Endothelial cell of umbilical vein (primary cell): ENCODE measurements at regions not wholly inside any gene's neighbourhood (a gene's known extent, or its start where the extent isn't known, plus 50 kb on each side); places are given as distances from the start of the nearest gene placed in this dataset.

Experiments
- BruUV-seq: library from RNA; stranded (reverse); fragments of 400-500 nt; replicated peaks from 2 replicates; lab custom pipeline; 2021; lab: Mats Ljungman, UMichigan
- CTCF ChIA-PET: fragments of 300-600, 350-600 bp; sonication (Branson Sonifier 250); formaldehyde crosslinking; loops from one replicate; lab custom pipeline; 2021; ENCODE audit warnings: antibody characterized with exemption, inconsistent platforms; lab: Charles Lee
- POLR2A ChIA-PET: fragments of 300-600, 350-600 bp; sonication (Branson Sonifier 250); formaldehyde crosslinking; loops from one replicate; lab custom pipeline; 2021; ENCODE audit warnings: antibody characterized with exemption, inconsistent platforms; lab: Charles Lee
- DNase-seq: peaks from one replicate; pipeline ENCODE4 v3.0.0-alpha.2; 2011; ENCODE audit warnings: low read depth, low spot score
- FAIRE-seq: peaks from 2 replicates; lab custom pipeline; 2011; peaks lifted over from hg19 to GRCh38; lab: Jason Lieb, UNC
- H2AFZ ChIP-seq: 2 replicates; pipeline ENCODE4 v1.6.0; 2012; ENCODE audit warnings: low read depth, low read length, control low read depth, inconsistent platforms
- H3K27ac ChIP-seq: 2 replicates; pipeline ENCODE4 v1.5.1; 2011; ENCODE audit warnings: low read depth, mild to moderate bottlenecking, control low read depth, low read length, moderate library complexity; ENCODE audit not compliant: insufficient read depth
- H3K27me3 ChIP-seq, 2 experiments: 2 replicates each; pipeline versions ENCODE4 v1.6.0 to v1.6.1; 2011; ENCODE audit warnings: low read length in 2 of 2, mixed read lengths in 1 of 2; ENCODE audit not compliant: control insufficient read depth in 2 of 2, insufficient read depth in 2 of 2
- H3K36me3 ChIP-seq, 2 experiments: 2 replicates in 1 of 2; 3 replicates in 1 of 2; pipeline ENCODE4 v1.5.1; 2011; ENCODE audit warnings: low read length in 2 of 2, mild to moderate bottlenecking in 1 of 2, moderate library complexity in 1 of 2; ENCODE audit not compliant: control insufficient read depth in 2 of 2, insufficient read depth in 2 of 2; ENCODE audit errors: extremely low read depth in 1 of 2
- H3K4me1 ChIP-seq: 3 replicates; pipeline ENCODE4 v1.5.1; 2011; ENCODE audit warnings: mild to moderate bottlenecking, low read length; ENCODE audit not compliant: control insufficient read depth, insufficient read depth; ENCODE audit errors: extremely low read depth
- H3K4me2 ChIP-seq: 2 replicates; pipeline ENCODE4 v1.6.1; 2011; ENCODE audit warnings: low read length, control low read depth, mixed read lengths; ENCODE audit not compliant: insufficient read depth
- H3K4me3 ChIP-seq, 3 experiments: fragments of 200-600 bp in 1 of 3; sonication (generic), shearing (Covaris generic) in 1 of 3; replicated peaks in 1 of 3; 2 replicates each; pipeline ENCODE4 v1.5.1; 2011 to 2016; ENCODE audit warnings: control low read depth in 3 of 3, low read length in 3 of 3, mild to moderate bottlenecking in 2 of 3, inconsistent platforms in 1 of 3, low read depth in 1 of 3, moderate library complexity in 1 of 3; ENCODE audit not compliant: insufficient read depth in 1 of 3
- H3K79me2 ChIP-seq: 2 replicates; pipeline ENCODE4 v1.6.0; 2012; ENCODE audit warnings: low read length, inconsistent platforms; ENCODE audit not compliant: control insufficient read depth, insufficient read depth
- H3K9ac ChIP-seq: replicated peaks from 2 replicates; pipeline ENCODE3; 2011; ENCODE audit warnings: low read length, control low read depth; ENCODE audit not compliant: insufficient read depth; ENCODE audit errors: extremely low read depth
- H3K9me1 ChIP-seq: replicated peaks from 3 replicates; pipeline ENCODE4 v1.6.0; 2011; ENCODE audit warnings: mild to moderate bottlenecking, low read length; ENCODE audit not compliant: control insufficient read depth, insufficient read depth; ENCODE audit errors: extremely low read depth
- H3K9me3 ChIP-seq: replicated peaks from 2 replicates; pipeline ENCODE4 v1.5.1; 2012; ENCODE audit warnings: low read length, inconsistent platforms; ENCODE audit not compliant: control insufficient read depth, insufficient read depth
- H4K20me1 ChIP-seq: replicated peaks from 2 replicates; pipeline ENCODE3; 2011; ENCODE audit warnings: mild to moderate bottlenecking, low read length; ENCODE audit not compliant: control insufficient read depth, insufficient read depth; ENCODE audit errors: extremely low read depth
- CTCF ChIP-seq, 2 donors: IDR thresholded peaks; 1 replicate in 1 of 2; 2 replicates in 1 of 2; pipeline ENCODE4 v1.5.1; 2011; ENCODE audit warnings: low read length in 2 of 2, mild to moderate bottlenecking in 2 of 2, moderate library complexity in 2 of 2, control low read depth in 1 of 2, inconsistent platforms in 1 of 2, low read depth in 1 of 2; ENCODE audit not compliant: insufficient read depth in 1 of 2; ENCODE audit errors: extremely low read depth in 1 of 2
- EZH2 ChIP-seq: IDR thresholded peaks from 2 replicates; pipeline ENCODE4 v1.6.1; 2012; ENCODE audit warnings: borderline replicate concordance, low read depth, mild to moderate bottlenecking, moderate library complexity, low read length, inconsistent platforms; ENCODE audit not compliant: severe bottlenecking
- FOS ChIP-seq: IDR thresholded peaks from 2 replicates; pipeline ENCODE4 v1.6.1; 2011; ENCODE audit warnings: mild to moderate bottlenecking, low read length, moderate library complexity, borderline replicate concordance; ENCODE audit not compliant: insufficient read depth
- GATA2 ChIP-seq: IDR thresholded peaks from 2 replicates; pipeline ENCODE4 v1.7.0; 2011; ENCODE audit warnings: low read depth, mild to moderate bottlenecking, moderate library complexity, mixed read lengths, low read length; ENCODE audit not compliant: insufficient read length, insufficient read depth
- JUN ChIP-seq: IDR thresholded peaks from 2 replicates; pipeline ENCODE4 v1.6.1; 2011; ENCODE audit warnings: borderline replicate concordance, low read depth; ENCODE audit not compliant: insufficient read length, insufficient read depth
- MAX ChIP-seq: IDR thresholded peaks from 2 replicates; pipeline ENCODE4 v1.6.1; 2011; ENCODE audit not compliant: insufficient read depth, insufficient read length
- POLR2A ChIP-seq: IDR thresholded peaks from 2 replicates; pipeline ENCODE4 v1.6.1; 2012; ENCODE audit warnings: low read depth, mild to moderate bottlenecking, control low read depth, low read length
- POLR2AphosphoS5 ChIP-seq: IDR thresholded peaks from 2 replicates; pipeline ENCODE4 v1.6.1; 2012; ENCODE audit warnings: low read depth, mild to moderate bottlenecking, control low read depth, low read length, moderate library complexity; ENCODE audit not compliant: insufficient read depth
- dilution Hi-C: fragments of 300-500 bp; cut with MboI; formaldehyde crosslinking; loops from one replicate; pipeline ENCODE4 v1.15.0; 2019; ENCODE audit warnings: low sequenced_read_pairs; ENCODE audit not compliant: extremely low pct_ligation_motif_present
- intact Hi-C: fragments of 100-400 bp; cut with micrococcal nuclease; formaldehyde crosslinking; loops from one replicate; pipeline ENCODE4 v1.10.0; 2022

DNA sequence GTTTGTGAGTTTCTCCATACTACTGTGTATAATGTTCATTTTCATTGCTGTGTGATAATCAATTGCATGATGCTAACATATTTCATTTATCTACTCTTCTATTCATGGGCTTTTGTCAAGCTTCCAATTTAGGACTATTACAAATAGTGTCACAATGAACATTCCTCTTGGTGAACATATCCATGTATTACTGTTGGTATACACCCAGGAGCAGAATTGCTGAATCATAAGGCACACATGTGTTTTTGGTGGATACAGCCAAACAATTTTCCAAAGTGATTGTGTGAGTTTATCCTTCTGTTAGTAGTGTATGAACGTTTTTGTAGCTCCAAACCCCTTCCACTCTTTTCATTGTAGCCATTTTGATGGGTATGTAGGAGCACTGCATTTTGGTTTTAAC is 101.6 kb upstream of the COPS8 start:
- no peaks in the 10 kb centered on the region for H3K36me3 ChIP-seq
- no peak overlapping the region for H3K4me2 ChIP-seq
- H3K27ac ChIP-seq: no peak overlapping the region
- H3K4me3 ChIP-seq: no peak overlapping the region
- H3K9me3 ChIP-seq: no peaks in the 10 kb centered on the region
- no peak overlapping the region for H2AFZ ChIP-seq
- FAIRE-seq (no peak), DNase-seq (no peak)
- ChIA-PET POLR2A (no interaction called here), CTCF (no interaction called here)
- no peaks in the 10 kb centered on the region for H3K9me1 ChIP-seq
- intact Hi-C loops (no loop called here), dilution Hi-C loops (no loop called here)
- TF ChIP-seq MAX: no peak
- TF ChIP-seq CTCF (IDR thresholded peaks at IDR 0.05; ENCODE audit: extremely low read depth in 1 of 2, insufficient read depth in 1 of 2, low read depth in 1 of 2, low read length in 2 of 2): no peak
- no peak for TF ChIP-seq POLR2AphosphoS5
- no peak for TF ChIP-seq EZH2
- TF ChIP-seq GATA2: no peak
- no peak for TF ChIP-seq POLR2A
- TF ChIP-seq JUN: no peak
- TF ChIP-seq FOS: no peak
- peaks cover 0 to 2% of the 10 kb centered on the region in 2 experiments for H3K27me3 ChIP-seq
- no peak overlapping the region for H3K9ac ChIP-seq
- no peaks in the 10 kb centered on the region for H3K4me1 ChIP-seq
- no peaks in the 10 kb centered on the region for H3K79me2 ChIP-seq
- H4K20me1 ChIP-seq: no peaks in the 10 kb centered on the region
- BruUV-seq: no TSS peak
